Smooth muscle cell (in vitro differentiated cells): ENCODE measurements at regions not wholly inside any gene's neighbourhood (a gene's known extent, or its start where the extent isn't known, plus 50 kb on each side); places are given as distances from the start of the nearest gene placed in this dataset.

Experiments
- DNase-seq: peaks from one replicate; lab custom pipeline; 2025; ENCODE audit not compliant: unreplicated experiment; lab: John Stamatoyannopoulos, UW
- H2AFZ ChIP-seq: fragments of 200-600 bp; sonication (generic); 2 replicates; pipeline ENCODE4 v1.6.0; 2016; ENCODE audit warnings: antibody characterized with exemption, low read depth, mild to moderate bottlenecking
- H3F3A ChIP-seq: fragments of 200-600 bp; sonication (generic); 2 replicates; pipeline ENCODE4 v1.6.0; 2017; ENCODE audit warnings: antibody characterized with exemption, low read depth
- H3K27ac ChIP-seq: fragments of 200-600 bp; sonication (generic); 2 replicates; pipeline ENCODE4 v1.5.1; 2016; ENCODE audit warnings: low read depth, mild to moderate bottlenecking
- H3K27me3 ChIP-seq: fragments of 200-600 bp; sonication (generic); 2 replicates; pipeline ENCODE4 v1.6.1; 2016; ENCODE audit warnings: low read depth, mild to moderate bottlenecking
- H3K36me3 ChIP-seq: fragments of 200-600 bp; sonication (generic); 2 replicates; pipeline ENCODE4 v1.5.1; 2016; ENCODE audit warnings: low read depth
- H3K4me1 ChIP-seq: fragments of 200-600 bp; sonication (generic); 2 replicates; pipeline ENCODE4 v1.5.1; 2016; ENCODE audit warnings: low read depth
- H3K4me2 ChIP-seq: fragments of 200-600 bp; sonication (generic); 2 replicates; pipeline ENCODE4 v1.6.0; 2016; ENCODE audit warnings: mild to moderate bottlenecking
- H3K4me3 ChIP-seq: fragments of 200-600 bp; sonication (generic); 2 replicates; pipeline ENCODE4 v1.5.1; 2016; ENCODE audit warnings: mild to moderate bottlenecking
- H3K79me2 ChIP-seq: fragments of 200-600 bp; sonication (generic); 2 replicates; pipeline ENCODE4 v1.6.0; 2016; ENCODE audit warnings: low read depth, mild to moderate bottlenecking
- H3K9ac ChIP-seq: fragments of 200-600 bp; sonication (generic); 2 replicates; pipeline ENCODE4 v1.6.0; 2016; ENCODE audit warnings: low read depth
- H3K9me3 ChIP-seq: fragments of 200-600 bp; sonication (generic); replicated peaks from 2 replicates; pipeline ENCODE4 v1.5.1; 2016; ENCODE audit warnings: low read depth
- H4K20me1 ChIP-seq: fragments of 200-600 bp; sonication (generic); 2 replicates; pipeline ENCODE4 v1.6.0; 2016; ENCODE audit warnings: low read depth
- WGBS: methylation state at CpG from one replicate; pipeline ENCODE4 v1.1.7; 2016; ENCODE audit warnings: low lambda C conversion rate; 5-methylcytosine and 5-hydroxymethylcytosine counted together
- TF ChIP-seq, protein P1 (sequence below): fragments of 200-600 bp; sonication (generic); IDR thresholded peaks from 2 replicates; pipeline ENCODE4 v1.5.1; 2017; ENCODE audit warnings: borderline replicate concordance, mild to moderate bottlenecking, antibody characterized with exemption; ENCODE audit not compliant: insufficient read depth, poor library complexity, severe bottlenecking

GRCh38 chr5:74073257-74073656, 447.3 kb downstream of the ARHGEF28 start:
- Histone ChIP-seq H3K27ac (no peak overlapping the region), H3K9me3 (no peaks in the 10 kb centered on the region), H3F3A (no peaks in the 10 kb centered on the region), H3K79me2 (no peaks in the 10 kb centered on the region), H3K27me3 (no peaks in the 10 kb centered on the region), H3K4me3 (no peak overlapping the region), H3K9ac (no peak overlapping the region), H3K4me2 (peak overlapping the region; percentile 13), H3K4me1 (peaks cover 15% of the 10 kb centered on the region), H2AFZ (no peak overlapping the region), H4K20me1 (no peaks in the 10 kb centered on the region), H3K36me3 (no peaks in the 10 kb centered on the region)
- TF ChIP-seq, protein P1, sequence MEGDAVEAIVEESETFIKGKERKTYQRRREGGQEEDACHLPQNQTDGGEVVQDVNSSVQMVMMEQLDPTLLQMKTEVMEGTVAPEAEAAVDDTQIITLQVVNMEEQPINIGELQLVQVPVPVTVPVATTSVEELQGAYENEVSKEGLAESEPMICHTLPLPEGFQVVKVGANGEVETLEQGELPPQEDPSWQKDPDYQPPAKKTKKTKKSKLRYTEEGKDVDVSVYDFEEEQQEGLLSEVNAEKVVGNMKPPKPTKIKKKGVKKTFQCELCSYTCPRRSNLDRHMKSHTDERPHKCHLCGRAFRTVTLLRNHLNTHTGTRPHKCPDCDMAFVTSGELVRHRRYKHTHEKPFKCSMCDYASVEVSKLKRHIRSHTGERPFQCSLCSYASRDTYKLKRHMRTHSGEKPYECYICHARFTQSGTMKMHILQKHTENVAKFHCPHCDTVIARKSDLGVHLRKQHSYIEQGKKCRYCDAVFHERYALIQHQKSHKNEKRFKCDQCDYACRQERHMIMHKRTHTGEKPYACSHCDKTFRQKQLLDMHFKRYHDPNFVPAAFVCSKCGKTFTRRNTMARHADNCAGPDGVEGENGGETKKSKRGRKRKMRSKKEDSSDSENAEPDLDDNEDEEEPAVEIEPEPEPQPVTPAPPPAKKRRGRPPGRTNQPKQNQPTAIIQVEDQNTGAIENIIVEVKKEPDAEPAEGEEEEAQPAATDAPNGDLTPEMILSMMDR: no peak
- DNase-seq: no peak
- 50% methylated on average over 2 of the region's 2 CpGs for WGBS

GRCh38 chr5:74072646-74073045, 446.6 kb downstream of the ARHGEF28 start:
- no peaks in the 10 kb centered on the region for H3F3A ChIP-seq
- TF ChIP-seq, protein P1: no peak
- no peak overlapping the region for H3K4me3 ChIP-seq
- no peak overlapping the region for H3K9ac ChIP-seq
- H3K36me3 ChIP-seq: no peaks in the 10 kb centered on the region
- no peaks in the 10 kb centered on the region for H3K27me3 ChIP-seq
- WGBS: 100% methylated on average over 1 of the region's 1 CpG
- H3K9me3 ChIP-seq: no peaks in the 10 kb centered on the region
- H3K4me1 ChIP-seq: peaks cover 15% of the 10 kb centered on the region
- H3K27ac ChIP-seq: no peak overlapping the region
- H3K79me2 ChIP-seq: no peaks in the 10 kb centered on the region
- DNase-seq: no peak
- H2AFZ ChIP-seq: no peak overlapping the region
- no peak overlapping the region for H3K4me2 ChIP-seq
- no peaks in the 10 kb centered on the region for H4K20me1 ChIP-seq

- Histone ChIP-seq H3K36me3 (no peaks in the 10 kb centered on the region), H3K79me2 (no peaks in the 10 kb centered on the region), H3K9ac (no peak overlapping the region), H3K27me3 (no peaks in the 10 kb centered on the region), H2AFZ (no peak overlapping the region), H3K4me3 (no peak overlapping the region), H3F3A (no peaks in the 10 kb centered on the region), H3K4me1 (peaks cover 8% of the 10 kb centered on the region), H3K9me3 (no peaks in the 10 kb centered on the region), H3K27ac (no peak overlapping the region), H3K4me2 (no peak overlapping the region), H4K20me1 (no peaks in the 10 kb centered on the region)
- WGBS: 96% methylated on average over 3 of the region's 3 CpGs
- DNase-seq: no peak
- TF ChIP-seq, protein P1: no peak
Measured at GRCh38 chr5:74070766-74071165, 444.8 kb downstream of the ARHGEF28 start.

- H3K4me1 ChIP-seq: no peaks in the 10 kb centered on the region
- no peaks in the 10 kb centered on the region for H3K79me2 ChIP-seq
- H3K4me2 ChIP-seq: no peak overlapping the region
- DNase-seq: no peak
- no peak overlapping the region for H3K9ac ChIP-seq
- H3F3A ChIP-seq: no peaks in the 10 kb centered on the region
- H4K20me1 ChIP-seq: no peaks in the 10 kb centered on the region
- 65% methylated on average over 4 of the region's 4 CpGs for WGBS
- H2AFZ ChIP-seq: no peak overlapping the region
- H3K27ac ChIP-seq: no peak overlapping the region
- H3K9me3 ChIP-seq: no peaks in the 10 kb centered on the region
- H3K27me3 ChIP-seq: no peaks in the 10 kb centered on the region
- no peaks in the 10 kb centered on the region for H3K36me3 ChIP-seq
- no peak overlapping the region for H3K4me3 ChIP-seq
- TF ChIP-seq, protein P1: no peak
Measured at GRCh38 chr5:74069741-74070140, 443.7 kb downstream of the ARHGEF28 start.
